Stimulated activated CD4-positive, alpha-beta T cell treated with anti-CD3 and anti-CD28 coated beads, Interleukin-12 subunit alpha, Interleukin-12 subunit beta, amount 100 ng/mL, for 24 hours (primary cell): ENCODE measurements at regions not wholly inside any gene's neighbourhood (a gene's known extent, or its start where the extent isn't known, plus 50 kb on each side); places are given as distances from the start of the nearest gene placed in this dataset.
"Not testable (repeated sequence)": the region's sequence is repeated elsewhere in the genome, so short reads cannot be mapped to it uniquely, and the experiment has no call there.

Source experiments
- DNase-seq, 2 experiments: peaks; one replicate each; pipeline ENCODE4 v3.0.0-alpha.2; 2020; ENCODE audit warnings: low read depth in 2 of 2

DNA sequence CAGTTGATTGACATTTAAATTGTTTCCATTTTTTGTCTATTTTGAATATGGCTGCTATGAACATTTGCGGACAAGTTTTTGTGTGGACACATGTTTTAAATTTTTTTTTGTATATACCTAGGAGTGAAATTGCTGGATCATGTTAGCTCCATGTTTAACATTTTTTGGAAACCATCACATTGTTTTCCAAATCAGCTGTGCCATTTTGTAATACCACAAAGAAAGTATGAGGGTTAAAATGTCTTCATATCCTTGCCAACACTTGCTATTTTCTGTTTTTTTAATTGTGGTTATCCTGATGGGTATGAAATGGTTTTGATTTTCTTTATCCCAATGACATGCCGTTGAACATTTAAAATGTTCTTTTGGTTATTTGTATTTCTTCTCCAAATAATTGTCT, 52.1 kb downstream of the CARTPT start:
- no peak for DNase-seq

DNA sequence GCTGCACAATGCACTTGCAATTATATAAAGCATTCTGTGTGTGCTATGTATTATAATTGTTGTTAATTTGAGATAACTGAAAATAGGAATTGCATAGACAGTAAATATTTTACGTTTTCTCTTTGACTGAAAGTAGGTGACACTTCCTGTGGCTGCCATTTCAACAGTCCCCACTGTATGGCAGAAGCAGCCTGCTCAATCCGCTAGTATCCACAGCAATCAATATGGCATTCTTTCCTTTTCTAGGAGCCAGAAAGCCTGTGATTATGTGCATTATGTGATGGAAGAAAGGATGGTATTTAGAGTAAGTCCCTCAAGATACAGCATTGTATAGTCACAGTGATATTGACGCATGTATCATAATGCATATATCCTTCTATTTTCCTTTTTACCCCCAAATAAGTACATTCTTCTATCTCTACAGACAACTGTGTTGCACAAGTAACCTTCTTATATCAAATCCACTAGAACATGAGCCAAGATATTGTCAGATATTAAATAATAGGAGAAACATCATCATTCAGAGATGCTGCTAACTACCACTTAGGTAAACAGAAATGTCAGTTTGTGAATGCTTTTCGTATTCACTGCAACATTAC, 59.7 kb downstream of the CARTPT start:
- DNase-seq = no peak

DNA sequence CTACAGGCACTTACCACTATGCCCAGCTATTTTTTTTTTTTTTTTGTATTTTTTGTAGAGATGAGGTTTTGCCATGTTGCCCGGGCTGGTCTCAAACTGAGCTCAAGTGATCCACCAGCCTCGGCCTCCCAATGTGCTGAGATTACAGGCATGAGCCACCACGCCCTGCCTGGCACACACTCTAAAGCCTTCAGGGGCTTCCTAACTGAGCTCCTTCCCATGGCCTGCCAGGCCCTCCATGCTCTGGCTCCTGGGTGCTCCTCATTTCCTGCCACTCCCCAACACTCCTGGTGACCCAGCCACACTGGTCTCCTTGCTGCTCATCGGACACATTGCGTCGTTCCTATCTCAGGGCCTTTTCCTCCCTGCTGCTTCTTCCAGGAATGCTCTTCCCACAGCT, 61.5 kb downstream of the CARTPT start:
- no peak for DNase-seq

DNA sequence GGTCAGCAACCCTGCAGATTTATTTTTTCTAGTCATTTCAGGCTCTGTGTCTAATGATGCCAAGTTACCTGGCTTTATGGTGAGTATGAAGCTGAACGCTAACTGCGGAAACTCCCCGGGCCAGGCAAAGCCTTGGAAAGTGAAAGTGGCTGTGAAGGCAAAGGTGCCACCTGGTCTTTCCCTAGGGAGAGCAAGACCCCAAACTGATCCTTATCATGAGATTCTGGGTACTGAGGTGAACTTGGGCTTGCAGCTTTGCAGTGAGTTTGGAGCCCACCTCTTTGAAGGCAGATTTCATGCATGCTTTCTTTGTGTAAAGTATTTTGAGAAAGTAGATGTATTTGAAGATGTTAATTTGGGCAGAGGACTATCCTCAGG, 63.3 kb downstream of the CARTPT start:
- no peak for DNase-seq

DNA sequence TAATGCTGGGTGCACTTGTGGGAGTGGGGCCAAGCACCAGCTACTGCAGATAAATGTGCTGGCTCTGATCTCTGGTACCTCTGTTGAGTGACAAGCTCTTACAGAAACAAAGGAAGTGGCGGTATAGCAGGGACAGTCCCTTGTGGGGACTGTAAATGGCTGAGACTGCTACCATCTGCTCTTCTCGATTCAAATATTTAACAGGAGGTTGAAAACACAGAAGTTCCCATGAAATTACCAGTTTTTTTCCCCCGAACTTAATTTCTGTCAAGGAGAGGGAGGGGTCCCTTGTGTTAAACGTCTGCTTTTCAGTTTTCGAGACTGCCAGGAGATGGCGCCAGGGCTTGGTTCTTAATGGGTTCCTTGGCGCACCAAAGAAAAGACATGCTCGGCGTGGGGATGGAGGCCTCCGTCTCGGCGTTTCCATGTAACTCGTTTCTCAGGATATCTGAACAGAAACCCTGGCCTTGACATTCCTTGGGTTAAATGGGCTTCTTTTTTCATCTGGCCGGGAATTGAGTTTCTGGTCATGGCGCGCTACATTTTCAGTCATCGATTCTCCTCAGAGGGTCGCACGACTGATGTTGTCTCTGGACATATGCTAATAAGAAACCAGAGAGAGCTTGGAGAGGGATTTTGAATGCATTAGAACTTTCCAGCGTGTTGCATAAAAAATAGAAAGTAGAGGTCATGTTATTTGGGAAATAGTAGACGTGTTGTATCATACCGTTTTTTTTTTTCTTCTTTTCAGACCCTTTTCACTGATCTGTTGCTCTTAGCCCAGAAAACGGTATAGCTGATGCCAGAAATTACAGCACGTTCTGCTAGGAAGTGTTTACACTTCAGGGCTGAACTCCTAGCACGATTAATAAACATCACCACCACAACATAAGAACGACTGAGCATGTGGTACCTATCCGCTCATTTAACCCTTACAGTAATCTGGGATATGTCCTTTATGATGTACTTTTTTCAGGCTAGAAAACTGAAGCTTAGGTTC, 64.0 kb downstream of the CARTPT start:
- peak in 1 of 2 experiments; percentile 71 for DNase-seq

DNA sequence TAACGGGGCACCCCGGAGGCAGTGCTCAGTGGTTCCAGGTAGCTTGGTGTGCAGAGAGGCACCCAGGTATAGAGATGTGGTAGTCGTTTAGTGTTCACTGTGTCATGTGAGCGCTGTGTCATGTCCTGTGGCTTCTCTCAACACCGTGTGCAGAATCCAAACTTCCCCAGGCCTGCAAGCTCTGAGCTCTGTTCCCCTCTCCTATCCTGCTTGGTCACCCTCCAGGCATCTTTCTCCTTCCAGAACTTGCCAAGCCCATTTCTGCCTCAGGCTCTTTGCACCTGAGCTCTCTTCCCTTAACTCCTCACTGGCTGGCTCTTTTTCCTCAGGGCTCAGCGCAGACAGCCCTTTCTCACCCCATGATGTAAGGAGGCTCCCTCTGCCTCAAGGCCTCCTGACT, 64.8 kb downstream of the CARTPT start:
- no peak for DNase-seq

DNA sequence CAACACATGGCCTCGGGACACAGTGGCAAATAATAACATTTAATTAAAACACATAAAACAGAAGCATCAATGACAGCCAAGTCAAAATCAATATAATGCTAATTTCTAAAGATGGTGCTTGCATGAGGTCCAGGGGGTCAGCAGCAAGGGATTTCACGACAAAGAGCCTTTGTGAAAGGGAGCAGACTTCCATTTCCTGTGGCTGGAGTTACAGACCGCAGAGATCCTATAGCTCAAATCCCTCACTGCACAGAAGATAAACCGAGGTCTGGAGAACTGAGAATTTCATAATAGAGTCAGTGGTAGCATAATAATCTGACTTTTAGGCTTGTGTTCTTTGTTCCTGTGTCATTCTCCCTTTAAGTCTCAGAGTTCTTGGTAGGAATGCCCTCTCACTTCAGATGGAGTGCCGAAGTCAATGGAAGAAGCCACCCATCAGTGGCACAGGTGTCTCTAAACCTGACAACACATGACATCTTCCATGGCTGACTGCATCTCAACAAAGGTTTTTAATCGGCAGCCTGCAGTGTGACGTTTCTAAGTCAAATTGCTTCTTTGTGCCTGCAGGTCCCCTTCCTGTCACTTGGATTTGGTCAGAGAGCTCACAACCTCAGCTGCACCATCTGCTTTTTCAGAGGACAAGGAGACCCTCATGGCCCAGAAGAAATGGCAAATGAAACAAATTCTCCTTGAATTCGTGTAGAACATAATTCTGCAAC, 67.4 kb downstream of the CARTPT start:
- DNase-seq = no peak

DNA sequence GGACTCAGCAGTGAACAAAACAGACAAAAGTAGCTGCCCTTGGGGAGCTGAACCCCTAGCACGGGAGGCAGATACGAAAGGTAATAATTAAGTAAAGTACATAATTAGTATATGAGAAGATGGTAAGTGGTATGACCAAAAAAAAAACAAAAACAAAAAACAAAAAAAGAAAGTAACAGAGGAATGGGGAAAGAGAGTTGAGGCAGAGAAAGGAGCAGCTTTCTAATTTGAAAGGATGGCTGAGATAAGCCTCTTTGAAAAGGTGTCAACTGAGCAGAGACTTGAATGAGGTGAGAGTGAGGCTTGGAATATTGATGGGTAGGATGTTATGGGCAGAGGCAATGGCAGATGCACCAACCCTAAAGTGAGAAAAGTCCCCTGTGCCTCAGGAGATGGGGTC, 69.7 kb downstream of the CARTPT start:
- DNase-seq = no peak

DNA sequence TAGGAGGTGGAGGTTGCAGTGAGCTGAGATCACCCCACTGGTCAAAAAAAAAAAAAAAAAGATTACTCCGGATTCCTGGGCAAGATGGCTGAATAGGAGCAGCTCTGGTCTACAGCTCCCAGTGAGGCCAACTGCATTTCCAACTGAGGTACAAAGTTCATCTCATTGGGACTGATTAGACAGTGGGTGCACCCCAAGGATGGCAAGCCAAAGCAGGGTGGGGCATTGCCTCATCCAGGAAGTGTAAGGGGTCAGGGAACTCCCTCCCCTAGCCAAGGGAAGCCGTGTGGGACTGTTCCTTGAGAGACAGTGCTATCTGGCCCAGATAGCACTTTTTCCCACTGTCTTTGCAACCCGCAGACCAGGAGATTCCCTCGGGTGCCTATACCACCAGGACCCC, 70.7 kb downstream of the CARTPT start:
- DNase-seq = no peak

DNA sequence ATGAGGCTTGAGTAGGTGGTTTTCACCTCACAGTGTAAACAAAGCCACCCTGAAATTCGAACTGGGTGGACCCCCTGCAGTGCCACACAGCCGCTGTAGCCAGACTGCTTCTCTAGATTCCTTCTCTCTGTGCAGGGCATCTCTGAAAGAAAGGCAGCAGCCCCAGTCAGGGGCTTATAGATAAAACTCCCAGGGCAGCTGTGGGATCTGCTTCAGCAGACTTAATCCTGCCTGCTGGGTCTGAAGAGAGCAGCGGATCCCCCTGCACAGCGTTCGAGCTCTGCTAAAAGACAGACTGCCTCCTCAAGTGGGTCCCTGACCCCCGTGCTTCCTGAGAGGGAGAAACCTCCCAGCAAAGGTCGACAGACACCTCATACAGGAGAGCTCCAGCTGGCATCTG, 71.4 kb downstream of the CARTPT start:
- DNase-seq = no peak

DNA sequence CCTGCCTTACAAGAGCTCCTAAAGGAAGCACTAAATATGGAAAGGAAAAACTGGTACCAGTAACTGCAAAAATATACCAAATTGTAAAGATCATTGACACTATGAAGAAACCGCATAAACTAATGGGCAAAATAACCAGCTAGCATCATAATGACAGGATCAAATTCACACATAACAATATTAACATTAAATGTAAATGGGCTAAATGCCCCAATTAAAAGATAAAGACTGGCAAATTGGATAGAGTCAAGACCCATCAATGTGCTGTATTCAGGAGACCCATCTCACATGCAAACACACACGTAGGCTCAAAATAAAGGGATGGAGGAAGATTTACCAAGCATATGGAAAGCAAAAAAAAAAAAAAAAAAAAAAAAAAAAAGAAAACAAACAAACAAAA, 73.0 kb downstream of the CARTPT start:
- DNase-seq = not testable (repeated sequence)

DNA sequence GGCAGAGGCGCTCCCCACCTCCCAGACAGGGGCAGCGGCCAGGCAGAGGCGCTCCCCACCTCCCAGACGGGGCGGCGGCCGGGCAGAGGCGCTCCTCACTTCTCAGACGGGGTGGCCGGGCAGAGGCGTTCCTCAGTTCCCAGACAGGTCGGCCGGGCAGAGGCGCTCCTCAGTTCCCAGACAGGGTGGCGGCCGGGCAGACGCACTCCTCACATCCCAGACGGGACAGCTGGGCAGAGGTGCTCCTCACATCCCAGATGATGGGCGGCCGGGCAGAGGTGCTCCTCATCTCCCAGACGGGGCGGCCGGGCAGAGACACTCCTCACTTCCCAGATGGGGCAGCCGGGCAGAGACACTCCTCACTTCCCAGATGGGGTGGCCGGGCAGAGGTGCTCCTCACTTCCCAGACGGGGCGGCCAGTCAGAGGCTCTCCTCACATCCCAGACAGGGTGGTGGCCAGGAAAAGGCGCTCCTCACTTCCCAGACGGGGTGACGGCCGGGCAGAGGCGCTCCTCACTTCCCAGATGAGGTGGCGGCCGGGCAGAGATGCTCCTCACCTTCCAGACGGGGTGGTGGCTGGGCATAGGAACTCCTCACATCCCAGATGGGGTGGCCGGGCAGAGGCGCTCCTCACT, 75.1 kb downstream of the CARTPT start:
- DNase-seq = no peak

DNA sequence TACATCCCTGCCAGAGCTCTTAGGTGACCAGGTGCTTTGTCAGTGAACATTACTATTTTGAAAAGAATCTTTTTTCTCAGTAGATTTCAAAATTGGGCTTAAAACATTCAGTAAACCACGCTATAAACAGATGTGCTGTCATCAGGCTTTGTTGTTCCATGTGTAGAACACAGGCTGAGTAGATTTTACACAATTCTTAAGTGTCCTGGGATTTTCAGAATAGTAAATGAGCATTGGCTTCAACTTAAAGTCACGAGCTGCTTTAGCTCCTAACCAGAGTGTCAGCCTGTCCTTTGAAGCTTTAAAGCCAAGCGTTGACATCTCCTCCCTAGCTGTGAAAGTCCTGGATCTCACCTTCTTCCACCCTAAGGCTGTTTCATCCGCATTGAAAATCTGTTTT, 83.6 kb downstream of the CARTPT start:
- no peak for DNase-seq

DNA sequence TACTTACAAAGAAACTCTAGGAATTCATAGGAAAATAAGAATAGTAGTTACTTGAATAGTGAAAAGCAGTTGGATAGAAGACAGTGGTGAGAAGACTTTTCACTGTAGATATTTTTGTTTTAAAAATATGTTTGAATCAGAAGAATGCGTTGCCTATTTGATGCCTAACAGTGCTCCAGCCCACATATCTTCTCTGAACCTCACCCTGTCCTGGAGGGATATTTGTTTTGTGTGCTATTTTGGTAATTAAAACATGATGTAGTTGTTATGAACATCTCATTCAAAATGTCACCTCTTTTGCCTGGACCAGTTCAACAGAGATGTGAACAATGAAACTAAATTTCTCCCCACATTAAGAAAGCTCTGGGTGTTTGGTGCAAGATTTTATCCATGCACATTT, 87.6 kb downstream of the CARTPT start:
- DNase-seq = no peak

DNA sequence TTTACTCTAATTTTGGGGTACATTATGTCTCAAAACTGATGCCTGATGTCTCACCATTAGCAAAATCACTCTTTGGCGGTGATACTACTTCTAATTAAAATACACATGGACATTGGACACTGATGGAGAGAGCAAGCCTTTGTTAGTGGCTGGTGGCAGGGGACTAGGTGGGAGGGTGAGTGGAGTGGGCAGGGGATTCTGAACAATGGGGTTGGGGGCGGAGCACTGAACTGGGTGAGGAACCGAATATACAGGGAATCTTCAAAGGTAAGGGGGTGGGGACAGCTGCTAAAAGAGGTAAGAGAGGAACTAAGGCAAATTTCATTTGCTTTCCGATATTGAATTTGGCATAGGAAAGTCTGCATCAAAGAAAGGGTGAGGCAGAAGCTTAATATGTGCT, 88.8 kb downstream of the CARTPT start:
- DNase-seq = no peak

DNA sequence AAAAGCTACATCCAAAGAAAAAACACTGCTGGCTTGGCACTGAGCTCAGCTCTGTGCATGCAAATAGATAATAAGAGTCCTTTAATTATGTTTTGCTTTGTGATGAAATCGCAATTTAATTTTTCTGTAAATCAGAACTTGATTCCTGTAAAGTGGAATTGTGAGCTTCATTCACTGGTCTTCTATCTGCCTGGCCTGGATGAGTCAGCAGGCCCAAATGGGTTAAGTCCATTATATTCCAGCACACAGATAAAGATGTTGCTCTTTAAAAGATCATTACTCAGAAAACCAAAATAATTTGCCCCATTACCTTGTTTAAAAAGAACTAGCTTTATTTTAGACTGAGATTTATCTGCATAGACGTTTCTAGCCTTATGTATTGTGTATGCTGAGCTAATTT, 90.4 kb downstream of the CARTPT start:
- no peak for DNase-seq

DNA sequence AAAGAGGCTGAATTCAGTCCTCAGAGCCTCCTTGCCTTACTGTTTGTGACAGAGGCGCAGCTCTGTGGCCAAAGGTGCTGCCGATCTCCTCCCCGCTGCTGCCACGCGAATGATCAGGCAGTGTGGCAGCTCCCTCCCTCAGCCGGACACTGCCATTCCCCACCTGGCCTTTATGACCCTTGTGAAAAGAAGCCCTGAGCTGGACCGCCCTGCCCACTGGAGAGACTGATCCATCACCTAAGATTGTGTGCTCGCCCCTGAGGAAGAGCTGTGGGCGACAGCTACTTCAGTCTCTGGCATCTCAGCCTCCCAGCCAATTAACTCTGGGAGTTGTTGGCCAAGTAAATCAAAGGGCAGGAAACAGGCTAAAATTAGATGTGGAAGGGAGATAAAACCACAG, 90.9 kb downstream of the CARTPT start:
- DNase-seq = no peak

DNA sequence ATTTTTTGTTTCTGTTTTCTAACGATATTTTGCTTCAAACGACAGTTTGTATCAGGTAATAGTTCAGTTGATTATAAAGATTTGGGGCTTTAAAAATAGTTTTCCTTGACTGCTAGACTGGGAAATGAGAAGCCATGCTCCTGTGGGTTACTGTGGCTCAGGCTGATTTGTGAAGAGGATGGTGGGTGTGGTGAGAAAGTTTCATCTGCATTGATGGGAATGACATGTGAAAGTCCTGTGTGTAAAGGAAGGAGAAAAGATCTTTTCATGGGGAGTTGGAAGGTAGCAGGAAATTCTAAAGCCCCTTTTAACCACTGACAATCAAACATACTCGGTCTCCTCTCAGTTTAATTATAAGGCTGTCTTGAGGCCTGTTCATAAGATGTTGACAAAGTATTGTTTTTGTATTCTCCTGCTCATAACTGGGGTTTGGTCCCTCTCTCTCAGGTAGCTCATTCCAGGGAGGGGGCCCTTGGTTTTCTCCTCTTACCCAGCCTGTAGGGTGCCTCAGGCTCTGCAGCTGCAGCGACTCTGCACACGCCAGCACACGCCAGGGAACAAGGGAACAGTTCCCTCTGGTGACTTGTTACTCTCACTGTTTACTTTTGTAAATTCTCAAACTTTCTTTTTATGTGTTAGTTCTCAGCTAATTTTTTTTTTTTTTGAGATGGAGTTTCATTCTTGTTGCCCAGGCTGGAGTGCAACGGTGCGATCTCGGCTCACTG, 91.6 kb downstream of the CARTPT start:
- DNase-seq = no peak

DNA sequence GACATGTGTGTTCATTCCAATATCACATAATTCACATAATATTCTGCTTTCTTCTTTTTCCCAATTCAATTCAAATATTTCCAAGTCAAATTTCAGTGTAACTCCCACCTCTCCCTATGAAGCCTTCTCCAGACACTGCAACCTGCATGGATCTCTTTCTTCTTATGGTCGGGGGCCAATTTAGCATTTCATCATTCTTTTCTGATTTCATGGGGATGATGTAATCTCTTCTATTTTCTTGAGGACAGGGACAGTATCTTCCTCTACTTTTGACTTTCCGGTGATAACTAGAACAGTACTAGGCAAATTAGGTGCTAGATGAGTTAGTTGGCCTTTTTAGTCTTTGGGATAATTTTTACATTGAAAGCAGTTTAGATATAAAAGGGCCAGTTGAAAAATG, 92.7 kb downstream of the CARTPT start:
- no peak for DNase-seq

DNA sequence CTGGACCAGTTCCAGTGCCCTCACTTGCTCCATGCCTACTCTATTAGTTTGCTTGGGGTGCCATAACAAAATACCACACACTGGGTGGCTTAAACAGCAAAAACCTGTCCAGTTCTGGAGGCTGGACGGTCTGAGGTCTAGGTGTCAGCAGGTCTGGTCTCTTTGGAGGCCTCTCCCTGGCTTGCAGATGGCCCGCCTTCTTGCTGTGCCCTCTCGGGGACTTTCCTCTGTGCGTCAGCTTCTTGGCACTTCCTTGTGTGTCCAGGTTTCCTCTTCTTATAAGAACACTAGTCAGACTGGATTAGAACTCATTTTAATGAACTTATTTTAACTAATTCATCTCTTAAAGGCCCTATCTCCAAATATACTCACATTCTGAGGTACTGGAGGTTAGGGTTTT, 97.2 kb downstream of the CARTPT start:
- DNase-seq = no peak

DNA sequence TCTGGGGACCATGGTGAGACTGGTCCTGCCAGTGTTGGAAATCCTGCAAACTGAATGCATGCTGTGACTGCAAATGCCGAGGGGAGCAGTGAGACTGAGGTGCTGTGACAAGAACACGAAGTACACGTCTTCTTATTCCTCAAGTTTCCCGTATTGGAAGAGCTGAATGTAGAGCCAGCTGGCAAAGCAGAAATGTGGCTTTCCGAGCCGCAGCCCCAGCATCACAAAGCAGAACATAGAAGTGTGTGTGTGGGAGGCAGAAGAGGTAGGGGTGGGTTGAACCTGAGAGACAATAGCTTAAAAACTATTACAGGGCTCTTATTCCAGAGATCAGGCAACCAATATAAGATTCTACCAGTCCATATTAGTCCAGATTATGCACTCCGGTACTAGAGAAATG, 98.8 kb downstream of the CARTPT start:
- DNase-seq = no peak

DNA sequence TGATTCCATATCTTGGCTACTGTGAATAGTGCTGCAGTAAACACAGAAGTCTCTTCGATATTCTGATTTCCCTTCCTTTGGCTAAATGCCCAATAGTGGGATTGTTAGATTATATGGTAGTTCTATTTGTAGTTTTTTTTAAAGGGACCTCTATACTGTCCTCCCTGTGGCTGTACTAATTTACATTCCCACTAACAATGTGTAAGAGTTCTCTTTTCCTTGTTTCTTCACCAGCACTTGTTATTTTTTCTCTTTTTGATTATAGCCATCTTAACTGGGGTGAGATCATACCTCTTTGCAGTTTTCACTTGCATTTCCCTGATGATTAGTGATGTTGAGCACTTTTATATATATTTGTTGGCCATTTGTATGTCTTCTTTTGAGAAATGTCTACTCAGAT, 102.0 kb downstream of the CARTPT start:
- DNase-seq = no peak
